Lung (tissue), 11 donors: ENCODE measurements at regions not wholly inside any gene's neighbourhood (a gene's known extent, or its start where the extent isn't known, plus 50 kb on each side); places are given as distances from the start of the nearest gene placed in this dataset.

ENCODE experiments used
- ATAC-seq: fragments of 200-7000 bp; cut with Tn5 transposase; one replicate; pipeline ENCODE4 v1.9.1; 2020; ENCODE audit warnings: moderate number of reproducible peaks; ENCODE audit not compliant: insufficient read depth, low FRiP score
- DNase-seq, 3 donors: peaks; one replicate each; pipeline ENCODE4 v3.0.0-alpha.2; 2013 to 2017
- H3K27ac ChIP-seq, 2 donors: one replicate each; pipeline ENCODE4 v1.5.1; 2013; ENCODE audit warnings: mild to moderate bottlenecking in 2 of 2, moderate library complexity in 2 of 2, control low read depth in 1 of 2, inconsistent platforms in 1 of 2, low read depth in 1 of 2, low read length in 1 of 2
- H3K27me3 ChIP-seq, 3 donors: one replicate each; pipeline ENCODE4 v1.5.1; 2013; ENCODE audit warnings: low read length in 2 of 3; ENCODE audit not compliant: control insufficient read depth in 3 of 3, insufficient read depth in 3 of 3
- H3K36me3 ChIP-seq, 4 donors: one replicate each; pipeline ENCODE4 v1.5.1; 2013; ENCODE audit warnings: low read length in 4 of 4, mild to moderate bottlenecking in 1 of 4, moderate library complexity in 1 of 4; ENCODE audit not compliant: control insufficient read depth in 4 of 4, insufficient read depth in 4 of 4
- H3K4me1 ChIP-seq, 5 donors: one replicate each; pipeline ENCODE4 v1.5.1; 2013; ENCODE audit warnings: low read length in 5 of 5, mild to moderate bottlenecking in 2 of 5, moderate library complexity in 1 of 5; ENCODE audit not compliant: control insufficient read depth in 5 of 5, insufficient read depth in 5 of 5
- H3K4me3 ChIP-seq: one replicate; pipeline ENCODE4 v1.5.1; 2013; ENCODE audit warnings: mild to moderate bottlenecking, control low read depth, moderate library complexity
- H3K9ac ChIP-seq, 2 donors: one replicate each; pipeline ENCODE4 v1.5.1; 2013; ENCODE audit warnings: low read length in 2 of 2, control low read depth in 1 of 2; ENCODE audit not compliant: insufficient read depth in 1 of 2
- H3K9me3 ChIP-seq, 4 donors: one replicate each; pipeline ENCODE4 v1.5.1; 2013; ENCODE audit warnings: low read length in 3 of 4, mild to moderate bottlenecking in 1 of 4, moderate library complexity in 1 of 4; ENCODE audit not compliant: control insufficient read depth in 4 of 4, insufficient read depth in 3 of 4
- WGBS, 2 donors: extraction: QIAGEN DNeasy Blood & Tissue Kit; methylation state at CpG; one replicate each; pipeline ENCODE4 v1.1.7; 2013; 5-methylcytosine and 5-hydroxymethylcytosine counted together
- TF ChIP-seq, protein P1 (sequence below): IDR thresholded peaks from 2 replicates; pipeline ENCODE4 v1.5.1; 2012; ENCODE audit warnings: mild to moderate bottlenecking; ENCODE audit errors: control extremely low read depth, extremely low read depth
- donor health status: control.
- donor health status: control.
- donor health status: Bipolar disorder and iron deficiency.
- donor health status: healthy.
- donor health status: DM: yes; HTN: yes; CAD: no.

DNA sequence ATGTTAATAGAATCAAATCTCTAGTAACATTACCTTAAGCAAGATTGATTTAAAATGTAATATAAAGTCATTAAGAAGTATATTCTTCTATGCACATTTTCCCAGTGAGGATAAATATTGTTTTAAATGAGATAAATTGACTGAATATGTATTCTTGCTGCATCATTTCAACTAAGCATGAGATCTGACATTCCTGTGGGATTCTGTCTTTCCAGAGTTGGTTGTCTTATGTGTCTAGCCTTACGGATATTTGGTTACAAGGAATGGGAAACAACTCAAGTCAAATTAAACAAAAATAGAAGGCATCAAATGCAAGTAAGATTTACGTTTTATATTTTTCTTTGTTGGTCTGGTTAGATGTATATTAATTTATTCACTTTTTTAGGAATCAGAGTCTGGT is 287.5 kb downstream of the PTGER3 start:
- no peaks in the 10 kb centered on the region for H3K36me3 ChIP-seq
- H3K4me1 ChIP-seq = peaks cover 0 to 3% (median 0%) of the 10 kb centered on the region in 5 donors
- H3K27ac ChIP-seq = no peak overlapping the region
- no peak overlapping the region for H3K9ac ChIP-seq
- H3K27me3 ChIP-seq = no peaks in the 10 kb centered on the region
- ATAC-seq (no peak), DNase-seq (no peak)
- peaks cover 0 to 2% (median 0%) of the 10 kb centered on the region in 4 donors for H3K9me3 ChIP-seq
- 68 to 78% methylated on average over 2 of the region's 2 CpGs for WGBS, 2 donors
- TF ChIP-seq, protein P1, sequence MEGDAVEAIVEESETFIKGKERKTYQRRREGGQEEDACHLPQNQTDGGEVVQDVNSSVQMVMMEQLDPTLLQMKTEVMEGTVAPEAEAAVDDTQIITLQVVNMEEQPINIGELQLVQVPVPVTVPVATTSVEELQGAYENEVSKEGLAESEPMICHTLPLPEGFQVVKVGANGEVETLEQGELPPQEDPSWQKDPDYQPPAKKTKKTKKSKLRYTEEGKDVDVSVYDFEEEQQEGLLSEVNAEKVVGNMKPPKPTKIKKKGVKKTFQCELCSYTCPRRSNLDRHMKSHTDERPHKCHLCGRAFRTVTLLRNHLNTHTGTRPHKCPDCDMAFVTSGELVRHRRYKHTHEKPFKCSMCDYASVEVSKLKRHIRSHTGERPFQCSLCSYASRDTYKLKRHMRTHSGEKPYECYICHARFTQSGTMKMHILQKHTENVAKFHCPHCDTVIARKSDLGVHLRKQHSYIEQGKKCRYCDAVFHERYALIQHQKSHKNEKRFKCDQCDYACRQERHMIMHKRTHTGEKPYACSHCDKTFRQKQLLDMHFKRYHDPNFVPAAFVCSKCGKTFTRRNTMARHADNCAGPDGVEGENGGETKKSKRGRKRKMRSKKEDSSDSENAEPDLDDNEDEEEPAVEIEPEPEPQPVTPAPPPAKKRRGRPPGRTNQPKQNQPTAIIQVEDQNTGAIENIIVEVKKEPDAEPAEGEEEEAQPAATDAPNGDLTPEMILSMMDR = no peak
- no peak overlapping the region for H3K4me3 ChIP-seq

DNA sequence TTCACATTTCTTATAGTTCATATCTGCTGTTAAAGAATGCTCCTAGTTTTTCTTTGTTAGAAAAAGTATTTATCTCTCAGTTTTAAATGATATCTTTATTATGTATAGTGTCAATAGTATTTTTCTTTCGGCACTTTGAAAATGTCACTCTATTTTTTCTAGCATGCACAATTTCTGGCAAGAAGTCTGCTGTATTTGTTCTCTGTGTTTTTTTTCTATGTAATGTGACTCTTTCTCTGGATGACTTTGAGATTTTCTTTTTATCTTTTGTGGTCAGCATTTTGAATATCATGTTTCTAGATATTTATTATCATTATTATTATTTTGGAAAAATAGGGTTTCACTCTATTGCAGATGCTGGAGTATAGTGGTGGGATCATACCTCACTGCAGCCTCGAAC is 285.2 kb downstream of the PTGER3 start:
- ATAC-seq = no peak
- H3K4me1 ChIP-seq = peaks cover 0 to 3% (median 0%) of the 10 kb centered on the region in 5 donors
- no peak overlapping the region for H3K9ac ChIP-seq
- H3K27me3 ChIP-seq = no peaks in the 10 kb centered on the region
- no peaks in the 10 kb centered on the region for H3K36me3 ChIP-seq
- DNase-seq = no peak
- 85 to 93% methylated on average over 2 of the region's 2 CpGs for WGBS, 2 donors
- peaks cover 0 to 2% (median 0%) of the 10 kb centered on the region in 4 donors for H3K9me3 ChIP-seq
- TF ChIP-seq, protein P1 = no peak
- no peak overlapping the region for H3K4me3 ChIP-seq
- H3K27ac ChIP-seq = no peak overlapping the region

DNA sequence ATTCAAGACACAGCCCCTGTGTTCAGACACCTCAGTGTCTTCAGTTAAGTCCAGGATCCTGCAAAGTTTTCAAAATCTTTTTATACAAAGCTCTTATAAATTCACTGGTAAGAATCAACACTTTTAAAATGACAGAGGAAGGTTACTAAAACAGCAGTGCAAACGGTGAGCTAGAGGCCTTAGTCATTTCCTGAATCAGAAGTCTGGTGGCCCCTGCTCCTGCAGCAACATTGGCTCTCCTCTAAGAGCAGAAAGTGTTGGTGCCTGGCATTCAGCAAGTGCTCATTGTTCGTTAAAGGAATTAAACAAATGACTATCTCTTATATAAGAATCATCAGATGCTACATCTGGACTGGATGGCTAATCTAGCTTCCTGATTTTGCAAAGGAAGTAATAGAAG is 282.9 kb downstream of the PTGER3 start:
- Histone ChIP-seq H3K9me3 (peaks cover 0 to 8% (median under 1%) of the 10 kb centered on the region in 4 donors), H3K9ac (no peak overlapping the region), H3K4me3 (no peak overlapping the region), H3K4me1 (no peaks in the 10 kb centered on the region), H3K27ac (no peak overlapping the region), H3K27me3 (no peaks in the 10 kb centered on the region), H3K36me3 (no peaks in the 10 kb centered on the region)
- 20 to 31% methylated on average over 2 of the region's 2 CpGs for WGBS, 2 donors
- TF ChIP-seq, protein P1 = no peak
- no peak for DNase-seq
- ATAC-seq = no peak

DNA sequence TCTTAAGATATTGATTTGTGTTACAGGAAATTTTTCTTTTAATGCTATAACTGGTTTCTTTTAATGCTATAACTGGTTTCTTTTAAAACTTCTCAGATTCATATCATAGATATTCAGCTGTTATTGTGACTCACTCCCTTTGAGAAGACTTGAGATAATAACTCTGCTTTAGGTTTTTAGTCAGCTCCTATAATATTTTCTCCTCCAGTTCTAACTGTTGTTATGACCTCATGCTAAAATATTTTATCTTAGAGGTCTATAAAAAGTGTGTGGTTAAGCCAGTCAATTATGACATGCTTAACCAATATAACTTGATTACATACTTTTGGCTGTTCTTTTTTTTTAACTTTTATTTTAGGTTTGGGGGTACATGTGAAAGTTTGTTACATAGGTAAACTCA is 280.2 kb downstream of the PTGER3 start:
- H3K36me3 ChIP-seq = no peaks in the 10 kb centered on the region
- ATAC-seq = no peak
- DNase-seq = no peak
- H3K27me3 ChIP-seq = no peaks in the 10 kb centered on the region
- H3K27ac ChIP-seq = no peak overlapping the region
- TF ChIP-seq, protein P1 = no peak
- no peaks in the 10 kb centered on the region for H3K4me1 ChIP-seq
- H3K9me3 ChIP-seq = peaks cover 0 to 13% (median under 1%) of the 10 kb centered on the region in 4 donors
- no peak overlapping the region for H3K4me3 ChIP-seq
- no peak overlapping the region for H3K9ac ChIP-seq
